ENCODE measurements at regions not wholly inside any gene's neighbourhood (a gene's known extent, or its start where the extent isn't known, plus 50 kb on each side); places are given as distances from the start of the nearest gene placed in this dataset.
"Not testable (repeated sequence)": the region's sequence is repeated elsewhere in the genome, so short reads cannot be mapped to it uniquely, and the experiment has no call there.

DNA sequence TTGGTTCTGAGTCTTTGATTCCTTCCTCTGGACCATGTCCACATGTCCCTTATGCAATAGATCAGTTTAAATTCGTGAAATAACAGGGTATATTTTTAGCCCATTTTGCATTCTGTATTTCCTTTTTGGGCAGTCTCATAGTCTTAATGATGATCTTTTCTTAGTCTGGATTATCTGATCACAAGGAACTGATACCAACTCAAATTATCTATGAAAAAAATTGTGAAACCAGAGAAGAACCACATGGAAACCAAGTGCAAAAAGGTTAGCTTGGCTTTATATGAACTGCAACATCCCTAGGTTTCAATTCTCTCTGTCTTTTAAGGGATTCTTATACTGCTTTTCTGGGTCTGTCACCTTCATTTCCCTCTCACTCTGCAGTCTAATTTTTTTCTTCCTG is 608.6 kb upstream of the AADAT start:
- DNase-seq (ENCODE audit: low spot score): no peak

GRCh38 chr4:170697845-170698244 is 608.1 kb upstream of the AADAT start:
- DNase-seq (ENCODE audit: low spot score): no peak

DNA sequence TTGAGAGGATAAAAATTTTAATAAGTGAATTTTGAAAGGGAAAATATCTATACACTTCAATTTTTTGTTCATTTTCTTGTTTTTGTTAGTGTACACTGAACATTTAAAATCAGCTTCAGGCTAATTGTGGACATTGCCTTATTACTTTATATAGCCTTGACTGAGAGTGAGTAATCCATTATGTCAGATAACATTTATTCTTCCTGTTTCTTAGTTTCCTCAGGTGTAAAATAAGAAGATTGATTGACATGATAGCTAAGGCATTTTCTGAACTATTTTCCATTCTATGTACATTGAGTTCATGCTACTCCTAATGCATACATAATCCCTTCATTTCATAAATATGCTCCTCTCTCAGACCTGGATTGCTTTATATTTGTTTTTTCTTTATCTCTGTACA is 607.3 kb upstream of the AADAT start:
- DNase-seq (ENCODE audit: low spot score): no peak

- no peak for DNase-seq (ENCODE audit: low spot score)
Measured at GRCh38 chr4:170691168-170691567, 601.4 kb upstream of the AADAT start.

- no peak for DNase-seq (ENCODE audit: low spot score)
Measured at GRCh38 chr4:170687751-170688150, 598.0 kb upstream of the AADAT start.

DNA sequence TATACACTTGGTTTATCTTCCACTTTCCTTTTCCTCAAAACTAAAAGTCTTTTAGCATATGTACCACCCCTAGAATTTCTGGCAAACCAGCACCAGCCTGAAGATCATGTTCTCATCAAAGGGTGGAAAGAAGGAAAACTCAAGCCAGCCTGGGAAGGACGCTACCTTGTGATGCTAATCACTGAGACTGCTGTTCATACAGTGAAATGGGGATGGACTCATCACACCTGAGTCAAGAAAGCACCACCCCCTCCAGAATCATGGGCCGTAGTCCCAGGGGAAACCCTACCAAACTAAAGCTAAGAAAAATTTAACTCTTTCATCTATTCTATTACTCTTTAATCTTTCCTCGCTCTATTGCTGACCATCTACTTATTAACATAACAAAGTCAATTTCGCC is 595.9 kb upstream of the AADAT start:
- DNase-seq (ENCODE audit: low spot score): not testable (repeated sequence)

DNA sequence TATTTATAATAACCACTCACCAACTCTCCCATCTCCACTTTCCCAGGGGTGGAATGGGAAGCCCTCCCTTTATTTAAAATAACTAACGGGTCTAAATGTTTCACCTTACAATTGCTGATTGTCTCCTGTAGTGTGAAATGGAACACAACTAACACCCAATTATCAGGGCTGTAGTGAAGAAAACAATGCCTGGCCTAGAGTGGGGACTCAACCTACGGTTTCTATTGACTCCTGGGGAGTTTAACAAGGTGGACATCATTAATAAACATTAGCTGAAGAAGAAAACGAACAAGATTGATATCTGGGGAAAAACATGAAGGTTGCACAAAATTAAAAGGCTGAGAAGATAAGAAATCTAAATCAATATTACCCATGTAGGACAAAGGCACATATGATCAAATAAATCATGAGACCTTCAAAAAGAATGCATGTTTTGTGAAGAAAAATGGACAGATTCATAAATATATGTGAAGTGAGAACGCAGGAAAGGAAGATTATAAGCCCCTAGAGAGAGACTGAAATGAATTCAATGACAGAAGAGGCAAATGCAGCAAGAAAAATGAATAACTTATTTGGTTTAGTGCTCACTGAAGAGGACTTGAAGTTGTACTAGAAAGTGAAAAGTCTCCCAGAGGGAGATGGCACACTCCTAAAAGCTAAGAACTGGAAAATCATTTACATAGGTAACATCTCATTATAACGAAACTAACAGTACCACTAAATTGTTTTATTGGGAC is 593.0 kb upstream of the AADAT start:
- DNase-seq (ENCODE audit: low spot score): no peak

DNA sequence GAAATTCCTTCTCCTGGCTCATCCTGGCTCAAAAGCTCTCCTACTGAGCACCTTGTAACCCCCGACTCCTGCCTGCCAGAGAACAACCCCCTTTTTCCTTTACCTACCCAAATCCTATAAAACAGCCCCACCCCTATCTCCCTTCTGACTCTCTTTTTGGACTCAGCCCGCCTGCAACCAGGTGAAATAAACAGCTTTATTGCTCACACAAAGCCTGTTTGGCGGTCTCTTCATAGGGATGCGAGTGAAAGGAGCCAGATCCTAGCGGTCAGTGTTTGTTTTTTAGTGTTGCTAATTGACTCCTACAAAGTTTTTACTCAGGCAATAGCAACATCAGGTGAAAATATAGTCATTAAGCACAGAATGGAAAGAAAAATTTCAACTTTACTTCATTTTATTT is 592.3 kb upstream of the AADAT start:
- DNase-seq (ENCODE audit: low spot score): not testable (repeated sequence)

GRCh38 chr4:170675568-170676262 is 586.0 kb upstream of the AADAT start:
- DNase-seq (ENCODE audit: low spot score): no peak

DNA sequence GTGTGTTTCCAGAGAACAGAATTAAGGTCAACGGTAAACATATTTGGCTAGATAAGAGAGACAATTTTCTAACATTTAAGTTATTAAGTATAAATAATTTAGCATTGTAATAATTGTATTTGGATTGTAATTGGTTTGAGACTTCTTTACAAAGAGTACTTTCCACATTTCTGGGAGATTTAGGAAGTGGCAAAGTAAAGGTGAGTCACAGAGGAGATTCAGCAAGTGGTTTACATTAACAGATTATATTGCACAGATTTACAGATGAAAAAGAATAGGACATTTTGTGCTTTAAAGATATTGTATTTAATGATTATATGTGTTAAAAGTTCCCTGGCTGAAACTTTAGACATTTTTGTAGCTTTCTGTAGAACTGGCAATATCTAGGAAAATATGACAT is 584.4 kb upstream of the AADAT start:
- no peak for DNase-seq (ENCODE audit: low spot score)

DNA sequence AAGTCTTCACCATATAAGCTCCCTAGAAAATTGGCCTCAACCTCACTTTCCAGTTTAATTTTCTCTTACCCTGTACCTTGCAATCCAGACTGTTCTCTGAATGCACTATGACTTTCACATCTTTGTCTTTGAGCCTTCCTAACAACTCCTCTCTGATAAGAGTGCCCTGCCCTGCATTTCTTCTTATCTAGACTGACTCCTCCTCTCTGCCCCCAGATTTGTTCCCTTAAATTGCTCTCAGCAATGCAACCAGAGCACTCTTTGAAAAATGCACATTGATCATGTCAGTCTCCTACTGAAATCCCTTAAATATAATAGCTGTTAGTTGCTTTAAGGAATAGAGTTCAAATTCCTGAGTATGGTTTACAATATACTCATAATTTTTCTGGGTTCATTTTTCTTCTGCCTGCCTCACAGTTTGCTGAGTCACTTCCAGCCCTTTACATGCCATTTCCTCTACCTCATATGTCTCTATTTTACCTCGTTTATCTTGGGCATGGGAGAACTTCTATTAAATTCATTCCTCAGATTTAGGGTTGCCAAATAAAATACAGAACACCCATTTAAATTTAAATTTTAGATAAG is 582.7 kb upstream of the AADAT start:
- DNase-seq (ENCODE audit: low spot score): no peak

GRCh38 chr4:170671171-170671570 is 581.4 kb upstream of the AADAT start:
- DNase-seq (ENCODE audit: low spot score): no peak

- no peak for DNase-seq (ENCODE audit: low spot score)
Measured at GRCh38 chr4:170667814-170668213, 578.1 kb upstream of the AADAT start.

GRCh38 chr4:170666909-170667308 is 577.2 kb upstream of the AADAT start:
- no peak for DNase-seq (ENCODE audit: low spot score)

DNA sequence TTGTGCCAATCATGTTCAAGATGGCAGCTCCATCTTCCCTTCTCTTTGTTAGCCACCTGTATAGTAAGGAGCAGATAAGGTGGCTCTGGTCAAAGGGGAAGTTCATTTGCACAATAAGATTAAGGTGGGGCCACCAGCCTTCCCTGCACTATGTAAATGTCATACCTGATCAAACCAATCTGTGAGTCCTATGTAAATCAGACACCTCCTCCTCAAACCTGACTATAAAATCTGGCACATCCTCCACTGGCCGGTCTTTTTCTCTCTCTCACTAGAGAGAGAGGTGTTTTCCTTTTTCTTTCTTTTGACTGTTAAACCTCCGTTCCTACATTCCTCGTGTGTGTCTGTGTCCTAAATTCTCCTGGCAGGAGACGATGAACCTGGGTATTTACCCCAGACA is 572.5 kb upstream of the AADAT start:
- no peak for DNase-seq (ENCODE audit: low spot score)

DNA sequence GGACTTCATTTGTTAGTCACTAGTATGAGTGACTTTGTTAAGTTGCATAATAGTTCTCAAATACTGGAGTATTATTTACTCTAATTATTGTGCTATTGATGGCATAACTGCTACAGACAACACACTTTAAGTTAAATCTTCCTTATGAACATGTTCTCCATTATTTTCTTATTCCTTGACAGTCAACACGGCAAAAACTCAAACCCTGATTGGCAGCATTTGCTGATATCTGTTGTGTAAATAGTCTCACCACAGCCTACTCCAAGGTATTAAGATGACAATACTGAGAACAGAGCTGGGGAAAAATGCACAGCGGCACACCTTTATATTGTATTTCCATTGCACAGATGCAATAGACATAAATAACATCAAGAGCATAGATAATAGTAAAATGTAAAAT is 568.0 kb upstream of the AADAT start:
- no peak for DNase-seq (ENCODE audit: low spot score)

DNA sequence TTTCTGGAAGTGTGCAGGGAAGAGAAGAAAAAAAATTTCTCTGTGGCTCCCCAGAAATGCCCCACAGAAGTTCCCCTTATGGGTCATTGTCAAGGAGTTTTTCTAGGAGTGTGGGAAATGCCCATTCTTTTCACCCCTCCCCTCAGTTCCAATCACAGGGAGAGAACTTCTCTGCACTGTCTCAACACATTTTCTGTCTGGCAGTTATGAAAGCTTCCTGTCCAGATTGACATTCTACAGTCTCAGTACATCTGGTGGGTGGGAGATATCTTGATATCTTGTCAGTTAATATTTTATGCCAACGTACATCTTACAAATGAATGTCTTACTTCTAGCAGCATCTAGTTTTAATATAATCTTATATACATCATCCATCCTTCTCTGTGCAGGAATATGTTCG is 566.8 kb upstream of the AADAT start:
- DNase-seq (ENCODE audit: low spot score): no peak

- no peak for DNase-seq (ENCODE audit: low spot score)
Measured at GRCh38 chr4:170652571-170652970, 562.8 kb upstream of the AADAT start.

DNA sequence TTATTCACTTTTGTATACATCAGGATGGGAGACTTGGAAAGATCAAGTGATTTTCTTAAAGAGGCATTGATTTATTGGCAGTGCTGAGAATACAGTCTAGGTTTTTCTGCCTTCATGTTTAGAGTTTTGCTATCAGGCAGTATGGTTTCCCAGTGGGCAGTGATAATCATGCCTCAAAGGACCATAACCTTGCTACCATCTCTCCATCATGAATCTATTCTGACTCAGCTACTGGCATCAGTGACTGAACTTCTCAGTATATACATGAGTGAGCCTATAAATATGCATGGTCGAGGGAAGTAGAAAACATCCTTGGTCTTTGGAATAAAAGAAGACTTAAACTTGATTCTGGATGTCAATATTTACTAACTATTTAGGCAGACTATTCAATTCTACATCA is 562.0 kb upstream of the AADAT start:
- DNase-seq (ENCODE audit: low spot score): no peak

DNA sequence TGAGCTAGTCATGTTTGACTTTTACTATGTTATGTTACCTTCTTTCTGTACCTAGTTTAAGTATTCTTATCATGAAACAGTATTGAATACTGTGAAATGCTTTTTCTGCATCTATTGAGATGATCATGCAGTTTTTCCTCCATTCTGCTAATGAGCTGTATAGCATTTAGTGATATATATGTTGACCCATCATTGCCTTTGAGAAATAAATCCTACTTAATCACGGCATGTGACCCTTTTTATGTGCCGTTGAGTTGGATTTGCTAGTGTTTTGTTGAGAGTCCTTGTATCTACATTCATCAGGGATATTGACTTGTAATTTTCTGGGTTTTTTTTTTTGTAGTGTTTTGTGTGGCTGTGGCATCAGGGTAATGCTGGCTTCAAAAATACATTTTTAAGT is 537.7 kb upstream of the AADAT start:
- no peak for DNase-seq (ENCODE audit: low spot score)

DNA sequence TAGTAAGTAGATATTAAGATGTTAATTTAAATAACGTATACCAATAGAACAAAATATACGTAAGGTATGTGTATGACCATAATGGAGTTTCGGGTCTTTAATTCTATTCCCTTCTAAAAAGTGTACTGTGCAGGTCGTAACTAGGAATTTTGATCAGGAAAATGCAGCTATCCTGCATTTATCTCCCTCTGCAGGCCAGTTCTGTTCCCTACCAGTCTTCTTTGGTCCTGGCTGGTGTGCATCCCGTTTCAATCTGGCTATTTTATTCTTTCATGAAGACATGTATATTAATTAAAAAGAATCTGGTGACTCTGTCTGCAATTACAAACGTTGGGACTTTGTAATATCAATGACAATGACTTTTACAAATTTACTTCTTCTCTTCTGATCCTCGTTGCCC is 534.1 kb upstream of the AADAT start:
- no peak for DNase-seq (ENCODE audit: low spot score)

DNA sequence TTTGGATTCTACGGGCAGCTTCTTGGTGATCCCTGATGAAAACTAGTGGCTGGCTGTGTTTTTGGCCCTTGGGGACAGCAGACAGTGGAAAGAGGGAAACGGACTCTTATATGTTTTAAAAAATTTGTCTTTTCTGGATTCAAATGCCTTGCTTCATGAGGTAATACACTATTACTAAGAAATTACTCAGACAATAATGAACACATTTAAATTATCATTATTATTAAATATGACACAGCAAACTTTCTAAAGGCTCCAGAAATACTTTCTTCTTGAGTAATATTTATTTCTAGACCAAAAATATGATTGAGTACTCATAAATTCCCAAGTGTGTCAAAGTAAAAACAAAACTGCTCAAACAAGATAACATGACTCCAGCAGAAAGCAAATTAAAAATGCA is 520.7 kb upstream of the AADAT start:
- no peak for DNase-seq (ENCODE audit: low spot score)

- DNase-seq (ENCODE audit: low spot score): no peak
Measured at GRCh38 chr4:170599894-170600293, 510.1 kb upstream of the AADAT start.

GRCh38 chr4:170591076-170591475 is 501.3 kb upstream of the AADAT start:
- DNase-seq (ENCODE audit: low spot score): no peak
